ENCODE measurements at regions not wholly inside any gene's neighbourhood (a gene's known extent, or its start where the extent isn't known, plus 50 kb on each side); places are given as distances from the start of the nearest gene placed in this dataset.

DNA sequence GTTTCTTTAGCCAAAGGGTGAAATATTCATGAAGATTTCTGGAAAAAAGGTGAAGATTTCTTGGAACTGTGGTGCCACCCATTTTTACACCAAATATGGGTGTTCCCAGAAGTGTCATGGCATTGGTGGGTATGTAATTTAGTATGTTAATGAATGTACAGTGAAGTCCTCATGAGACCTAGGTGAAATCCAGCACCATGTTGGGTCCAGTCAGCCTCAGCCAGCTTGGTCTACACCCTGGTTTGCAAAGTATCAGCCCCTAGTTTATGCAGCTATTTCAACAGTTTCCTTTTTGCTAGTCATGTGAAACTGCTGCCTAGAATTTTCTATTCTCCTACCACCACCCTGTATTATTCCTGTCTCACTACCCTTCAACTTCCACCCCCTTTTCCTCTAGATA lies 63.1 kb upstream of the CXADR start:
- TF ChIP-seq POLR2AphosphoS5 (IDR thresholded peaks at IDR 0.05; ENCODE audit: low read depth, low read length) (no peak), TAF1 (IDR thresholded peaks at IDR 0.05; ENCODE audit: borderline replicate concordance, low read depth, low read length) (no peak)

Data from GM12892 (cell line).